ENCODE measurements at regions not wholly inside any gene's neighbourhood (a gene's known extent, or its start where the extent isn't known, plus 50 kb on each side); places are given as distances from the start of the nearest gene placed in this dataset.

- TF ChIP-seq TAF1 (IDR thresholded peaks at IDR 0.05; ENCODE audit: borderline replicate concordance, insufficient read depth, low read length) (no peak), POLR2AphosphoS5 (IDR thresholded peaks at IDR 0.05; ENCODE audit: low read depth, low read length) (no peak), SIN3A (IDR thresholded peaks at IDR 0.05; ENCODE audit: borderline replicate concordance, insufficient read depth, low read length) (no peak), FOXP2 (optimal IDR thresholded peaks at IDR 0.05; ENCODE audit: borderline replicate concordance, extremely low read depth, extremely low read length, insufficient read depth) (no peak)
- TF ChIP-seq, protein P1, sequence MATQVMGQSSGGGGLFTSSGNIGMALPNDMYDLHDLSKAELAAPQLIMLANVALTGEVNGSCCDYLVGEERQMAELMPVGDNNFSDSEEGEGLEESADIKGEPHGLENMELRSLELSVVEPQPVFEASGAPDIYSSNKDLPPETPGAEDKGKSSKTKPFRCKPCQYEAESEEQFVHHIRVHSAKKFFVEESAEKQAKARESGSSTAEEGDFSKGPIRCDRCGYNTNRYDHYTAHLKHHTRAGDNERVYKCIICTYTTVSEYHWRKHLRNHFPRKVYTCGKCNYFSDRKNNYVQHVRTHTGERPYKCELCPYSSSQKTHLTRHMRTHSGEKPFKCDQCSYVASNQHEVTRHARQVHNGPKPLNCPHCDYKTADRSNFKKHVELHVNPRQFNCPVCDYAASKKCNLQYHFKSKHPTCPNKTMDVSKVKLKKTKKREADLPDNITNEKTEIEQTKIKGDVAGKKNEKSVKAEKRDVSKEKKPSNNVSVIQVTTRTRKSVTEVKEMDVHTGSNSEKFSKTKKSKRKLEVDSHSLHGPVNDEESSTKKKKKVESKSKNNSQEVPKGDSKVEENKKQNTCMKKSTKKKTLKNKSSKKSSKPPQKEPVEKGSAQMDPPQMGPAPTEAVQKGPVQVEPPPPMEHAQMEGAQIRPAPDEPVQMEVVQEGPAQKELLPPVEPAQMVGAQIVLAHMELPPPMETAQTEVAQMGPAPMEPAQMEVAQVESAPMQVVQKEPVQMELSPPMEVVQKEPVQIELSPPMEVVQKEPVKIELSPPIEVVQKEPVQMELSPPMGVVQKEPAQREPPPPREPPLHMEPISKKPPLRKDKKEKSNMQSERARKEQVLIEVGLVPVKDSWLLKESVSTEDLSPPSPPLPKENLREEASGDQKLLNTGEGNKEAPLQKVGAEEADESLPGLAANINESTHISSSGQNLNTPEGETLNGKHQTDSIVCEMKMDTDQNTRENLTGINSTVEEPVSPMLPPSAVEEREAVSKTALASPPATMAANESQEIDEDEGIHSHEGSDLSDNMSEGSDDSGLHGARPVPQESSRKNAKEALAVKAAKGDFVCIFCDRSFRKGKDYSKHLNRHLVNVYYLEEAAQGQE (IDR thresholded peaks at IDR 0.05; ENCODE audit: insufficient read depth in 1 of 2, low read depth in 2 of 2, low read length in 2 of 2) = no peak
Observed at GRCh38 chr2:120943403-120944034, 207.9 kb downstream of the GLI2 start.

DNA sequence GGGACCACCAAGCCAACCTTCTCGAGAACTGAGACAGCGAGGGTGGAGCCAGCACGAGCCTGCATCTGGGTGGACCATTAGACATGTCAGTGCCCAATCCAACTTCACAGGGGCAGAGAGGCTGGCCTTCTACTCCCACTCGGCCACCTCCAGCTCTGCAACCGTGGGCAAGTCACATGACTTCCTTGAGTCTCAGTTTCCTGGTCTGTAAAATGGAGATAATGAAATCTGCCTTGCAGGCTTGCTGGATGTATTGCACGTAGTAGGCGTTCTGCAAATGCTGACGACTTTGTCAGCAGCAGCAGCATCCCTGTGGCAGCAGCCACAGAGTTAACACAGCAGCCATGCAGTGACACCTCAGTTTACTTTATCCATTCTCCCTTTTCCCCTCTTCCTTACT lies 208.9 kb downstream of the GLI2 start:
- TF ChIP-seq TAF1 (IDR thresholded peaks at IDR 0.05; ENCODE audit: borderline replicate concordance, insufficient read depth, low read length) = no peak
- TF ChIP-seq FOXP2 (optimal IDR thresholded peaks at IDR 0.05; ENCODE audit: borderline replicate concordance, extremely low read depth, extremely low read length, insufficient read depth) = no peak
- TF ChIP-seq SIN3A (IDR thresholded peaks at IDR 0.05; ENCODE audit: borderline replicate concordance, insufficient read depth, low read length) = no peak
- TF ChIP-seq, protein P1 (IDR thresholded peaks at IDR 0.05; ENCODE audit: insufficient read depth in 1 of 2, low read depth in 2 of 2, low read length in 2 of 2) = no peak
- no peak for TF ChIP-seq POLR2AphosphoS5 (IDR thresholded peaks at IDR 0.05; ENCODE audit: low read depth, low read length)

DNA sequence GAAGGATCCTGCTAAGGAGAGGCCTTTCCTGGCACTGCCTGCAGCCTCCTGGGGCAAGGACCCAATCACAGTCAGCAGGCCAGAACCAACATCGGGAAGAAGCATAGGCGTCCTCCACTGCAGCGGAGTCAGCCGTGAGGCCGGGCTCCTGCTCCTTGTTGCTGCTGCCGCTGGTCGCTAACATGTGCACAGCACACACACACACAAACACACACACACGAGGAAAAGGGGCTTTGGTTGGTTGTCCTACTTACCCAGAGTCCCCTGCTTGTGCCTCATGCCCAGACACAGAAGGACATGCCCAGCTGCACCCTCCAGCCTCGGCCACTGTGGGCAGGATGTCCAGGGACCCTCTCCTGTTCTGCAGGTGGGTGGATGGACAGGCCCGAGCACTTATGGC lies 209.4 kb downstream of the GLI2 start:
- TF ChIP-seq TAF1 (IDR thresholded peaks at IDR 0.05; ENCODE audit: borderline replicate concordance, insufficient read depth, low read length) (no peak), FOXP2 (optimal IDR thresholded peaks at IDR 0.05; ENCODE audit: borderline replicate concordance, extremely low read depth, extremely low read length, insufficient read depth) (no peak), SIN3A (IDR thresholded peaks at IDR 0.05; ENCODE audit: borderline replicate concordance, insufficient read depth, low read length) (no peak), POLR2AphosphoS5 (IDR thresholded peaks at IDR 0.05; ENCODE audit: low read depth, low read length) (no peak)
- TF ChIP-seq, protein P1 (IDR thresholded peaks at IDR 0.05; ENCODE audit: insufficient read depth in 1 of 2, low read depth in 2 of 2, low read length in 2 of 2) = no peak

DNA sequence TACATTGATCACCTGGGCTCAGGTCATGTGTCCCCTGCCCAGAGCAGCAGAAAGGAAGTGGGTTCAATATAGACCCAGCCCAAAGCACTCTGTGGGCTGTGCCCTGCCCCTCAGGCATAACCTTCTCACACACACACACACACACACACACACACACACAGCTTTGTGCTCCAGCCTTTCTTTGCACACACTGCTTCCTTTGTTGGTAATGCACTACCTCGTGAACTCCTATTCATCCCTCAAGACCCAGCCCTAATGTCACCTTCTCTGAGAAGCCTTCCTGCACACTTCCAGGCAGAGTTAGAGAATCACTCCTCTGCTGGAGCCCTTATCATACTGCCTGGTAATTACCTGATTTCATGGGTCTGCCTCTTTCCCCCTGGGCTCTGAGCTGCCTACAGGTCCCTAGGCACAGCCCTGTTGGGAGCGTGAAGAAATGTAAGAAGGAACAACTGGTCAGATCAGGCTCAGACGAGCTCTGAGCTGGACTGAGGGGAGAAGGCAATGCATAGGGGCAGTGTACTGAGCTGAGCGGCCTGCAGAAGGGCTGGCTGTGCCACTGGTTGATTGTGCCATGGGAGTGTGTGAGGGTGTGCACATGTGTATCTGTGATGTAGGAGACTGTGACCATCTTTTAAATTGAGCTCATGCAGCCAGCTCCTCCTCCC lies 210.3 kb downstream of the GLI2 start:
- TF ChIP-seq TAF1 (IDR thresholded peaks at IDR 0.05; ENCODE audit: borderline replicate concordance, insufficient read depth, low read length) (no peak), FOXP2 (optimal IDR thresholded peaks at IDR 0.05; ENCODE audit: borderline replicate concordance, extremely low read depth, extremely low read length, insufficient read depth) (no peak), POLR2AphosphoS5 (IDR thresholded peaks at IDR 0.05; ENCODE audit: low read depth, low read length) (no peak)

- TF ChIP-seq FOXP2 (optimal IDR thresholded peaks at IDR 0.05; ENCODE audit: borderline replicate concordance, extremely low read depth, extremely low read length, insufficient read depth) (no peak), SIN3A (IDR thresholded peaks at IDR 0.05; ENCODE audit: borderline replicate concordance, insufficient read depth, low read length) (no peak), POLR2AphosphoS5 (IDR thresholded peaks at IDR 0.05; ENCODE audit: low read depth, low read length) (no peak)
- TF ChIP-seq, protein P1 (IDR thresholded peaks at IDR 0.05; ENCODE audit: insufficient read depth in 1 of 2, low read depth in 2 of 2, low read length in 2 of 2) = no peak
Observed at GRCh38 chr2:120947327-120947726, 211.7 kb downstream of the GLI2 start.
